T47D (cell line): ENCODE measurements at regions not wholly inside any gene's neighbourhood (a gene's known extent, or its start where the extent isn't known, plus 50 kb on each side); places are given as distances from the start of the nearest gene placed in this dataset.
"Not testable (repeated sequence)": the region's sequence is repeated elsewhere in the genome, so short reads cannot be mapped to it uniquely, and the experiment has no call there.

Source experiments
- DNase-seq, 2 experiments: peaks; one replicate each; pipeline versions ENCODE4 v3.0.0 to v3.0.0-alpha.2; 2011 to 2012; ENCODE audit warnings: low read depth in 1 of 2, low spot score in 1 of 2
- JUND ChIP-seq: IDR thresholded peaks from 2 replicates; pipeline ENCODE4 v1.6.1; 2012; ENCODE audit warnings: low read depth
- in situ Hi-C: cut with HindIII; loops from 2 replicates; pipeline ENCODE4 v1.10.0; 2016; ENCODE audit warnings: low sequenced_read_pairs, low pct_unique_long_range_greater_than_20kb

GRCh38 chr13:73661687-73662425 lies 472.3 kb downstream of the KLF12 start:
- in situ Hi-C loops = no loop called here
- no peak for TF ChIP-seq JUND
- no peak for DNase-seq

- no peak for DNase-seq
- in situ Hi-C loops = no loop called here
- no peak for TF ChIP-seq JUND
Observed at GRCh38 chr13:73661066-73661465, 473.1 kb downstream of the KLF12 start.

- in situ Hi-C loops = no loop called here
- TF ChIP-seq JUND = no peak
- no peak for DNase-seq
Observed at GRCh38 chr13:73658639-73659038, 475.6 kb downstream of the KLF12 start.

DNA sequence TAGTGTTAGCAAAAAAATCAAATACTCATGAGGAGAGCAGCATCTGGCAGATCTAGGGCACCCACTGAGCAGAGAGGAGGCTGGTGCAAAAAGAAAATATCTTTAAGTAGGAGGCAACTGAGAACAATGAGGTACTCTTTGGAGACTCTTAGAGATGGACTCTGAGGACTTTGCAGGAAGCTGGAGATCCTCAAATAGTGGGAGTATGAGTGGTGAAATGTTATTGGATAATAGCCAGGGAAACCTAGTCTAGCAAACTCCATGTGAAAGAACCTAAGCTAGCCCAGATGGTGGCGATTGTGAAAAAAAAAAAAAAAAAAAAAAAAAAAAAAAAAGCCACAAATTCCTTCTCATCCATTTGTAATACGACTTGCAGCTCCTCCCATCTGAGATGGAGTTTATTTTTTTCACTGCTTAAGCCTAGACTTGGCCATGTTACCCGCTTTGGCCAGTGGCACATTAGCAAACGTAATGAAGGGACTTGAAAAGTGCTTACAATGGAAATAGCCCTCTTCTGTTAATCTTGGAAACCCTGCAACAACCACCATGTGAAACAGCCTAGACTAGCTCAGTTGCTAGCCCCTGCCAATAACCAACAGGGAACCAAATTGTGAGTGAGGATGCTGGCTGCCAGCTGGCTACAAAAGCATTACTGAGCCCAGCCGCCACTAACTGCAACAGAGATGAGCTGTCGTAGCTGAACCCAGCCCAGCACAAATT lies 476.2 kb downstream of the KLF12 start:
- TF ChIP-seq JUND = no peak
- DNase-seq = no peak
- in situ Hi-C loops = no loop called here

DNA sequence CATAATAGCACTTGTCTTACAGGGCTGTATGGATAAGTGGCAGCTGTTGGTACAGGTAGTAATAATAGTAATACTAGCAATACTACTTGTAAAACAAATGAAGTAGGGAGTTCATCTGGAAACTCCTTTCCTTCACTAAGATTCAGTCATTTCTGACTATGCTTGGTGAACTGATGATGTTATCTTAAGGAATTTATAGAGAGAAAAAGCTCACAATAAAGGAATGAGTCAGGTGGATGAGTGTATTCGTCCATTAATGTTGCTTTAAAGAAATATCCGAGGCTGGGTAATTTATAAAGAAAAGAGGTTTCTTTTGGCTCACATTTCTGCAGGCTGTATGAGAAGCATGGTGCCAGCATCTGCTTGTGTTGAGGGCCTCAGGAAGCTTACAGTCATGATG lies 477.3 kb downstream of the KLF12 start:
- TF ChIP-seq JUND = no peak
- in situ Hi-C loops = no loop called here
- no peak for DNase-seq

- no peak for DNase-seq
- TF ChIP-seq JUND = no peak
- in situ Hi-C loops = no loop called here
Observed at GRCh38 chr13:73653688-73654087, 480.5 kb downstream of the KLF12 start.

DNA sequence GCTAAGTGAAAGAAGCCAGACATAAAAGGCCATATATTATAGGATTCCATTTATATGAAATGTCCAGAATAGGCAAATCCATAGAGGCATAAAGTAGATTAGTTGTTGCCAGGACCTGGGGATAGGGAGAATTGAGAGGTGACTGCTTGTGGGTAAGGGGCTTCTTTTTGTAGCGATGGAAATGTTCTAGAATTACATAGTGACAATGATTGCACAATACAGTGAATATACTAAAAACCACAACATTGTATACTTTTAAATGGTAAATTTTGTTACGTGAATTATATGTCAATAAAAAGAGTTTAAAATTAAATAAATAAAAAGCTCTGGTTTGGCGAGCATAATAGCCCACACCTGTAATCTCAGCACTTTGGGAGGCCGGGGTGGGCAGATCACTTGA lies 486.8 kb downstream of the KLF12 start:
- TF ChIP-seq JUND = no peak
- in situ Hi-C loops = no loop called here
- DNase-seq = no peak

DNA sequence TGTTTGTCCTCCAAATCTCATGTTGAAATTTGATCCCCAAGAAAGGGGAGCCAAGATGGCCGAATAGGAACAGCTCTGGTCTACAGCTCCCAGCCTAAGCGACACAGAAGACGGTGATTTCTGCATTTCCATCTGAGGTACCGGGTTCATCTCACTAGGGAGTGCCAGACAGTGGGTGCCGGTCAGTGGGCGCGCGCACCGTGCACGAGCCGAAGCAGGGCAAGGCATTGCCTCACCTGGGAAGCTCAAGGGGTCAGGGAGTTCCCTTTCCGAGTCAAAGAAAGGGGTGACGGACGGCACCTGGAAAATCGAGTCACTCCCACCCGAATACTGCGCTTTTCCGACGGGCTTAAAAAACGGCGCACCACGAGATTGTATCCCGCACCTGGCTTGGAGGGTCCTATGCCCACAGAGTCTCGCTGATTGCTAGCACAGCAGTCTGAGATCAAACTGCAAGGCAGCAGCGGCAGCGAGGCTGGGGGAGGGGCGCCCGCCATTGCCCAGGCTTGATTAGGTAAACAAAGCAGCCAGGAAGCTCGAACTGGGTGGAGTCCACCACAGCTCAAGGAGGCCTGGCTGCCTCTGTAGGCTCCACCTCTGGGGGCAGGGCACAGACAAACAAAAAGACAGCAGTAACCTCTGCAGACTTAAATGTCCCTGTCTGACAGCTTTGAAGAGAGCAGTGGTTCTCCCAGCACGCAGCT lies 493.6 kb downstream of the KLF12 start:
- in situ Hi-C loops, DNase-seq: not testable (repeated sequence)

DNA sequence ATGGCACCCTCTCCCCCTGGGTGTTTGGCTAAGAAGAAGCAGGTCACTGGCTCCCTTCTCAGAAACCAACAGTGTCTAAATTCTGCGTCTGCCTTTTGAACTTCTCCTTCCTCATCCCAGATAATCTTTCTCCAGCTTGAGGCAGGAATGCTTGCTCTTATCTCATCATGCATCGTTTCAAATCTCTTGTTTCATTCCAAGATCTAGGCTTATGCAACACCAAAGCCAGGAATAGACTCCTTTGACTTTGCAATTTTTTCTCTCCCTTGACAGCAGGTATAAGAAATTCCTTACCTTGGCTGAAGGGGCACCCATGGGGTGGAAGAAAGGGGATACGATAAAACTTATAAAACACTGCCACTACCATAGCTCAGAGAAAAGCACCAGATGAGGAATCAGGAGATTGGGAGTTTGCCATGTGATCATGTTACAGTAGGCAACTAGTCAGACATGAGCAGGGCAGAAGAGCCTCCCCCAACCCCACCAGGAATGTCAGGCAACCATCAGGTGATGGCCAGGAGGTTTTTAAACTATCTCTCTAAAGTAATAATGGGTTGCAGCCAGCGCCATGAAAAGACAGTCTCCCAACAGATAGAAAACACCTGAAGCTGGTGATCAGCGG lies 498.9 kb downstream of the KLF12 start:
- in situ Hi-C loops = no loop called here
- no peak for TF ChIP-seq JUND

GRCh38 chr13:73633817-73634460 lies 500.3 kb downstream of the KLF12 start:
- no peak for DNase-seq
- no peak for TF ChIP-seq JUND
- in situ Hi-C loops = no loop called here

More for the DNA sequence above, 498.9 kb downstream of the KLF12 start:
- DNase-seq = no peak

DNA sequence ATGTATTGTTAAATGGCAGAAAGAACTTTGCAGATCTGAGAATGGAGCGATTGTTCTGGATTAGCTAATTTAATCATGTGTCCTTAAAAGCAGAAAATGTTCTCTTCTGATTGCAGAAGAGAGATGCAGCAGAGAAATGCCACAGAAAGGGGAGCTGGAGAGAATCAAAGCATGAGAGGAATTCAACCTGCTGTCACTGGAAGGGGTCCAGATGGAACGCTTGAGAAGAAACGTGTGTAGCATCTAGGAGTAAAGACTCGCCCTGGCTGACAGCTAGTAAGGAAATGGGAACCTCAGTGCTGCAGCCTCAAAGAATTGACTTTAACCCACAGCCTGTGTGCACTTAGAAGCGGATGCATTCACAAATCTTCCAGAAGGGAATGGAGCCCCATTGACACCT lies 502.8 kb downstream of the KLF12 start:
- in situ Hi-C loops = no loop called here
- no peak for DNase-seq
- no peak for TF ChIP-seq JUND

DNA sequence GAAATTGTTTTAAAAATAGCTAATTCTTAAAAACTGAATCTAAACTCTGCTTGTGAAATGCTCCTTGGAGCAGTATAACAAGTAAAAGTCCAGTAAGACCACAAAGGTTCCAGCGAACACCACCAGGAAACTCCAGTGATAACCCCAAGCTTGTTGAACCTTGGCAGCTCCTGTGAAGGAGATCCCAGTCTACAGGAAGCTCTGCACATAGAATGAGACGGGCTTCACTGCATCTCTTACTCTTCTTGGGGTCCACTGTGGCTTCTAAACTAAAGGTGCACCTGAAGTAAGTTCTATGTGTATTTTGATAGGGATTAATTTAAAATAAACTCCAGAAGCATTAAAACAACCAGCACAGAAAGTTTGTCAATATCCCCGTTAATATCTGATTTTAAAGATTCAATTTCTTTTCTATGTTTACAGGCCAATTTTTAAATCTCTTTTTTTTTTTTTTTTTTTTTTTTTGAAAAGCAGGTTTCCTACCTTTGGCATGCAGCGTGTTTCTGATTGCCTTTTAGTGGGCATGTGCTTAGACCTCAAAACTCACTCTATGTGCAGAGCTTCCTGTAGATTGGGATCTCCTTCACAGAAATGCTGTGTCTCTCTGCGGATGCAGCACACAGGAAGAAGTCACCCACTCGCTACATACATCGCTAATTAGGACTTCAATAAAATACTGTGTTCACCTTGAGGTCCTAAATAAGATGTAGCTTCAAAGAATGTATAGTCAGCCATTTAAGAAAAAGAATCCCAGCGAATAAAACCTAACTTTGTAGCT lies 508.5 kb downstream of the KLF12 start:
- TF ChIP-seq JUND = no peak
- DNase-seq = no peak
- in situ Hi-C loops = no loop called here
